ENCODE measurements at regions not wholly inside any gene's neighbourhood (a gene's known extent, or its start where the extent isn't known, plus 50 kb on each side); places are given as distances from the start of the nearest gene placed in this dataset.

GRCh38 chr6:139821676-139822223 lies 447.3 kb upstream of the CITED2 start:
- Histone ChIP-seq H3K4me3 (no peak overlapping the region), H3K9me3 (ENCODE audit: insufficient read depth, low read depth) (no peaks in the 10 kb centered on the region), H3K9me2 (ENCODE audit: insufficient read depth) (no peaks in the 10 kb centered on the region), H3F3A (ENCODE audit: insufficient read depth, low read depth) (no peaks in the 10 kb centered on the region), H3K4me1 (replicated peaks; ENCODE audit: insufficient read depth) (peaks cover 5% of the 10 kb centered on the region; the same call in 1 of the 2 replicates), H4K20me1 (ENCODE audit: insufficient read depth) (no peaks in the 10 kb centered on the region), H2AFZ (no peak overlapping the region), H3K27me3 (ENCODE audit: insufficient read depth, low read depth) (no peaks in the 10 kb centered on the region), H3K27ac (no peak overlapping the region), H3K79me2 (ENCODE audit: low read depth) (no peaks in the 10 kb centered on the region), H3K4me2 (no peak overlapping the region), H3K36me3 (ENCODE audit: low read depth) (no peaks in the 10 kb centered on the region)
- POLR2A ChIA-PET (ENCODE audit: unreplicated experiment): interaction anchor here (0.6 kb wide), 1 partner anchor 370 kb away, joined by 4 read pairs; no protein-coding TSS in a partner anchor
- intact Hi-C loops (cut with micrococcal nuclease; ENCODE audit: unreplicated experiment): no loop called here
- no peak for DNase-seq
- CTCF ChIA-PET: no interaction called here
- no TSS peak for BruUV-seq (replicated peaks)
- TF ChIP-seq, protein P1, sequence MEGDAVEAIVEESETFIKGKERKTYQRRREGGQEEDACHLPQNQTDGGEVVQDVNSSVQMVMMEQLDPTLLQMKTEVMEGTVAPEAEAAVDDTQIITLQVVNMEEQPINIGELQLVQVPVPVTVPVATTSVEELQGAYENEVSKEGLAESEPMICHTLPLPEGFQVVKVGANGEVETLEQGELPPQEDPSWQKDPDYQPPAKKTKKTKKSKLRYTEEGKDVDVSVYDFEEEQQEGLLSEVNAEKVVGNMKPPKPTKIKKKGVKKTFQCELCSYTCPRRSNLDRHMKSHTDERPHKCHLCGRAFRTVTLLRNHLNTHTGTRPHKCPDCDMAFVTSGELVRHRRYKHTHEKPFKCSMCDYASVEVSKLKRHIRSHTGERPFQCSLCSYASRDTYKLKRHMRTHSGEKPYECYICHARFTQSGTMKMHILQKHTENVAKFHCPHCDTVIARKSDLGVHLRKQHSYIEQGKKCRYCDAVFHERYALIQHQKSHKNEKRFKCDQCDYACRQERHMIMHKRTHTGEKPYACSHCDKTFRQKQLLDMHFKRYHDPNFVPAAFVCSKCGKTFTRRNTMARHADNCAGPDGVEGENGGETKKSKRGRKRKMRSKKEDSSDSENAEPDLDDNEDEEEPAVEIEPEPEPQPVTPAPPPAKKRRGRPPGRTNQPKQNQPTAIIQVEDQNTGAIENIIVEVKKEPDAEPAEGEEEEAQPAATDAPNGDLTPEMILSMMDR (conservative IDR thresholded peaks at IDR 0.05): no peak
- no peak for TF ChIP-seq EZH2 (IDR thresholded peaks at IDR 0.05; ENCODE audit: low read depth)

DNA sequence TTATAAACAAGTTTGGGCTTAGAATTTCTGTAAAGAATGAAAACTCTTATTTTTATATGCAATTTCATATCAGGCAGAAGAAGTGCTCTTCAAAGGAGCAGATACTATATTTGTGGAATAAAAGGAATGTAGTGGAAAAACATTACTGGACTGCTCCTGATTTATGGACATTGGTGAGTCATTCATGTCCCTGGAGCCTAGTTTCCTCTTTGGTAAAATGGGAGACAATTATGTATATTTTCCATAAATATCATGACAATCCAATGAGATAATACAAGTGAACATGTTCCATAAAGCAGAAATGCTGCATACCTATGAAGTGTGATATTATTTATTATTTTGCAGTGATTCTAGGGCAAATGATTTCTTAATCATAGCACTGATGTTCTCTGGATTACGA lies 445.8 kb upstream of the CITED2 start:
- no peaks in the 10 kb centered on the region for H3K79me2 ChIP-seq (ENCODE audit: low read depth)
- no peak overlapping the region for H3K4me3 ChIP-seq
- H4K20me1 ChIP-seq (ENCODE audit: insufficient read depth): no peaks in the 10 kb centered on the region
- BruUV-seq (replicated peaks): no TSS peak
- H3K9me2 ChIP-seq (ENCODE audit: insufficient read depth): no peaks in the 10 kb centered on the region
- POLR2A ChIA-PET (ENCODE audit: unreplicated experiment): no interaction called here
- DNase-seq: no peak
- H3K9me3 ChIP-seq (ENCODE audit: insufficient read depth, low read depth): no peaks in the 10 kb centered on the region
- TF ChIP-seq EZH2 (IDR thresholded peaks at IDR 0.05; ENCODE audit: low read depth): no peak
- TF ChIP-seq, protein P1 (conservative IDR thresholded peaks at IDR 0.05): no peak
- intact Hi-C loops (cut with micrococcal nuclease; ENCODE audit: unreplicated experiment): no loop called here
- no peak overlapping the region for H3K4me2 ChIP-seq
- no peaks in the 10 kb centered on the region for H3K36me3 ChIP-seq (ENCODE audit: low read depth)
- H2AFZ ChIP-seq: no peak overlapping the region
- H3K4me1 ChIP-seq (replicated peaks; ENCODE audit: insufficient read depth): peaks cover 5% of the 10 kb centered on the region; the same call in 1 of the 2 replicates
- H3F3A ChIP-seq (ENCODE audit: insufficient read depth, low read depth): no peaks in the 10 kb centered on the region
- no peak overlapping the region for H3K27ac ChIP-seq
- no peaks in the 10 kb centered on the region for H3K27me3 ChIP-seq (ENCODE audit: insufficient read depth, low read depth)
- CTCF ChIA-PET: no interaction called here

DNA sequence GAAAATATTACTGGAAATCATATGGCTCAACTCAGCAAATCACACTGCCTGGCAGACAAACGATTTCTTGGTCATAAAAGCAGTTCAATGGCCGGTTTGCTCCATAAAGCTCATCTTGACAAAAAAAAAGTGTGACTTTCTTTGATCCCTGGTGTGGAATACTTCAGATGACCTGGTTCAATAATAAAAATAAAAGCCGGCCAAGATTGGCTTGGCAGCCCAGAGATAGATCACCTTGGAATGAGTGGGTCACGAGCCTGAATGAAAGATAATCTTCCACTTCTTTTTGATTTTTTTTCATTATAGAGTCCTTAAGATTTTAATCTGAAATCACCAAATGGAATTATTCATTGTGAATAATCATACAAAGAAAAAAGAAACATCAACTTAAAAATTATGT lies 445.3 kb upstream of the CITED2 start:
- Histone ChIP-seq H3K27ac (no peak overlapping the region), H3K9me2 (ENCODE audit: insufficient read depth) (no peaks in the 10 kb centered on the region), H3K4me1 (replicated peaks; ENCODE audit: insufficient read depth) (peaks cover 5% of the 10 kb centered on the region; the same call in 1 of the 2 replicates), H3K9me3 (ENCODE audit: insufficient read depth, low read depth) (no peaks in the 10 kb centered on the region), H4K20me1 (ENCODE audit: insufficient read depth) (no peaks in the 10 kb centered on the region), H3K36me3 (ENCODE audit: low read depth) (no peaks in the 10 kb centered on the region), H2AFZ (no peak overlapping the region), H3K4me3 (no peak overlapping the region), H3K4me2 (no peak overlapping the region), H3K27me3 (ENCODE audit: insufficient read depth, low read depth) (no peaks in the 10 kb centered on the region), H3K79me2 (ENCODE audit: low read depth) (no peaks in the 10 kb centered on the region), H3F3A (ENCODE audit: insufficient read depth, low read depth) (no peaks in the 10 kb centered on the region)
- CTCF ChIA-PET: no interaction called here
- TF ChIP-seq EZH2 (IDR thresholded peaks at IDR 0.05; ENCODE audit: low read depth): no peak
- TF ChIP-seq, protein P1 (conservative IDR thresholded peaks at IDR 0.05): no peak
- no TSS peak for BruUV-seq (replicated peaks)
- POLR2A ChIA-PET (ENCODE audit: unreplicated experiment): no interaction called here
- DNase-seq: no peak
- intact Hi-C loops (cut with micrococcal nuclease; ENCODE audit: unreplicated experiment): no loop called here

All from PC-9 (cell line).